SK-N-MC (cell line): ENCODE measurements at regions not wholly inside any gene's neighbourhood (a gene's known extent, or its start where the extent isn't known, plus 50 kb on each side); places are given as distances from the start of the nearest gene placed in this dataset.

Experiments
- EZH2 ChIP-seq: fragments of 200-600 bp; sonication (generic); IDR thresholded peaks from one replicate; pipeline ENCODE4 v1.6.1; 2017; ENCODE audit warnings: antibody characterized with exemption
- POLR2AphosphoS5 ChIP-seq: IDR thresholded peaks from 2 replicates; pipeline ENCODE4 v1.6.1; 2012; ENCODE audit warnings: mild to moderate bottlenecking, low read depth, low read length, borderline replicate concordance

DNA sequence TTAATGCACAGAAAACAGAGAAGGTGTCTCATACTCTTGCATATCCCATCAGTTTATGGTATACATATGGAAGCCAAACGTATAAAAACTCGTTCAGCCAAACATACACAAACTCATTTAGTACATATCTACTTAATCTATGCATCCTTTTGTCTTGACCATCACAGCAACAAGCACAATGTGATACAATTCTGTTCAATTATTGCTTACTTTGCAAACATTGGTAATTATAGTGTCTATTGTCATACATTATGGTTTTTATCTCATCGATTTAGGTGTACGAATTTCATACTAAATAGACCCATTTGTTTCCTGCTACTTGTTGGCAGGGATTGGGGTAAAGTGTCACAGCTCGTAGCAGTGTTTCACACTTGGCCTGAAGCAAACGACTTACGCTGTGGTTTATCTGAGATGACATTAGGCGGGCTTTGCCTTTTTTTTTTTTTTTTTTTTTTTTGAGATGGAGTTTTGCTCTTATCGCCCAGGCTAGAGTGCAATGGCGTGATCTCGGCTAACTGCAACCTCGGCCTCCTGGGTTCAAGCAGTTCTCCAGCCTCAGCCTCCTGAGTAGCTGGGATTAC is 425.9 kb upstream of the JARID2 start:
- TF ChIP-seq EZH2 (no peak), POLR2AphosphoS5 (no peak)
